ENCODE measurements at regions not wholly inside any gene's neighbourhood (a gene's known extent, or its start where the extent isn't known, plus 50 kb on each side); places are given as distances from the start of the nearest gene placed in this dataset.

DNA sequence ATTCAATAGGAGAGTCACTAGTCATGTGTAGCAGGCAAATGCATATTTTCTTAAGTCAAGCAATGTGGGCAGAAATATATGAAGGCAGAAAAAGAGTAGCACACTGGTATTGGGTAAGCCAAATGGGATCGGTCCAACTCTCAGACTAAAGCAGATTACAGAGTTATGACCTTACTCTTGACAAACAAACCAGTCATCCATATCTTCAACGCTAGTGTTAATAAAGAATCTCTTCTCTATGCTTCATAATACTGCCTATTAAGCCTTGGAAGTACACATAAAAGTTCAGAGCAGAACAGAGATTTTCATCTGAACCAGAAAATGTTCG lies 320.2 kb upstream of the JARID2 start:
- ChIA-PET POLR2A (no interaction called here), CTCF (no interaction called here)
- no peaks in the 10 kb centered on the region for H3K36me3 Mint-ChIP-seq
- peaks cover 55% of the 10 kb centered on the region for H3K4me1 Mint-ChIP-seq
- H3K4me3 Mint-ChIP-seq = no peak overlapping the region
- no peaks in the 10 kb centered on the region for H3K9me3 Mint-ChIP-seq
- DNase-seq (ENCODE audit: low spot score) (no peak), ATAC-seq (no peak)
- H3K27me3 Mint-ChIP-seq (ENCODE audit: low read depth) = no peaks in the 10 kb centered on the region
- TF ChIP-seq, protein P1, sequence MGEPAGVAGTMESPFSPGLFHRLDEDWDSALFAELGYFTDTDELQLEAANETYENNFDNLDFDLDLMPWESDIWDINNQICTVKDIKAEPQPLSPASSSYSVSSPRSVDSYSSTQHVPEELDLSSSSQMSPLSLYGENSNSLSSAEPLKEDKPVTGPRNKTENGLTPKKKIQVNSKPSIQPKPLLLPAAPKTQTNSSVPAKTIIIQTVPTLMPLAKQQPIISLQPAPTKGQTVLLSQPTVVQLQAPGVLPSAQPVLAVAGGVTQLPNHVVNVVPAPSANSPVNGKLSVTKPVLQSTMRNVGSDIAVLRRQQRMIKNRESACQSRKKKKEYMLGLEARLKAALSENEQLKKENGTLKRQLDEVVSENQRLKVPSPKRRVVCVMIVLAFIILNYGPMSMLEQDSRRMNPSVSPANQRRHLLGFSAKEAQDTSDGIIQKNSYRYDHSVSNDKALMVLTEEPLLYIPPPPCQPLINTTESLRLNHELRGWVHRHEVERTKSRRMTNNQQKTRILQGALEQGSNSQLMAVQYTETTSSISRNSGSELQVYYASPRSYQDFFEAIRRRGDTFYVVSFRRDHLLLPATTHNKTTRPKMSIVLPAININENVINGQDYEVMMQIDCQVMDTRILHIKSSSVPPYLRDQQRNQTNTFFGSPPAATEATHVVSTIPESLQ (CRISPR knock-in tag; IDR thresholded peaks at IDR 0.05) = no peak
- TF ChIP-seq, protein P2, sequence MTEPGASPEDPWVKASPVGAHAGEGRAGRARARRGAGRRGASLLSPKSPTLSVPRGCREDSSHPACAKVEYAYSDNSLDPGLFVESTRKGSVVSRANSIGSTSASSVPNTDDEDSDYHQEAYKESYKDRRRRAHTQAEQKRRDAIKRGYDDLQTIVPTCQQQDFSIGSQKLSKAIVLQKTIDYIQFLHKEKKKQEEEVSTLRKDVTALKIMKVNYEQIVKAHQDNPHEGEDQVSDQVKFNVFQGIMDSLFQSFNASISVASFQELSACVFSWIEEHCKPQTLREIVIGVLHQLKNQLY (CRISPR knock-in tag; IDR thresholded peaks at IDR 0.05) = no peak
- TF ChIP-seq TP53 (CRISPR knock-in tag; IDR thresholded peaks at IDR 0.05) (no peak), JUN (CRISPR knock-in tag; IDR thresholded peaks at IDR 0.05) (no peak), ZNF425 (CRISPR knock-in tag; conservative IDR thresholded peaks at IDR 0.05) (no peak), MYBL2 (CRISPR knock-in tag; IDR thresholded peaks at IDR 0.05) (no peak), ZBTB43 (CRISPR knock-in tag; IDR thresholded peaks at IDR 0.05) (no peak), NFATC4 (CRISPR knock-in tag; IDR thresholded peaks at IDR 0.05) (no peak), NFE2L1 (CRISPR knock-in tag; IDR thresholded peaks at IDR 0.05) (no peak), ESRRA (CRISPR knock-in tag; IDR thresholded peaks at IDR 0.05; ENCODE audit: borderline replicate concordance) (no peak), STAT6 (CRISPR knock-in tag; conservative IDR thresholded peaks at IDR 0.05; ENCODE audit: low read depth) (no peak), SMAD4 (CRISPR knock-in tag; IDR thresholded peaks at IDR 0.05) (no peak), ZNF232 (CRISPR knock-in tag; IDR thresholded peaks at IDR 0.05) (no peak)
- TF ChIP-seq, protein P3, sequence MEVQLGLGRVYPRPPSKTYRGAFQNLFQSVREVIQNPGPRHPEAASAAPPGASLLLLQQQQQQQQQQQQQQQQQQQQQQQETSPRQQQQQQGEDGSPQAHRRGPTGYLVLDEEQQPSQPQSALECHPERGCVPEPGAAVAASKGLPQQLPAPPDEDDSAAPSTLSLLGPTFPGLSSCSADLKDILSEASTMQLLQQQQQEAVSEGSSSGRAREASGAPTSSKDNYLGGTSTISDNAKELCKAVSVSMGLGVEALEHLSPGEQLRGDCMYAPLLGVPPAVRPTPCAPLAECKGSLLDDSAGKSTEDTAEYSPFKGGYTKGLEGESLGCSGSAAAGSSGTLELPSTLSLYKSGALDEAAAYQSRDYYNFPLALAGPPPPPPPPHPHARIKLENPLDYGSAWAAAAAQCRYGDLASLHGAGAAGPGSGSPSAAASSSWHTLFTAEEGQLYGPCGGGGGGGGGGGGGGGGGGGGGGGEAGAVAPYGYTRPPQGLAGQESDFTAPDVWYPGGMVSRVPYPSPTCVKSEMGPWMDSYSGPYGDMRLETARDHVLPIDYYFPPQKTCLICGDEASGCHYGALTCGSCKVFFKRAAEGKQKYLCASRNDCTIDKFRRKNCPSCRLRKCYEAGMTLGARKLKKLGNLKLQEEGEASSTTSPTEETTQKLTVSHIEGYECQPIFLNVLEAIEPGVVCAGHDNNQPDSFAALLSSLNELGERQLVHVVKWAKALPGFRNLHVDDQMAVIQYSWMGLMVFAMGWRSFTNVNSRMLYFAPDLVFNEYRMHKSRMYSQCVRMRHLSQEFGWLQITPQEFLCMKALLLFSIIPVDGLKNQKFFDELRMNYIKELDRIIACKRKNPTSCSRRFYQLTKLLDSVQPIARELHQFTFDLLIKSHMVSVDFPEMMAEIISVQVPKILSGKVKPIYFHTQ (CRISPR knock-in tag; IDR thresholded peaks at IDR 0.05) = no peak
- no peak overlapping the region for H3K27ac Mint-ChIP-seq

GRCh38 chr6:14927398-14927797 lies 318.5 kb upstream of the JARID2 start:
- Mint-ChIP-seq H3K36me3 (no peaks in the 10 kb centered on the region), H3K4me1 (peaks cover 40% of the 10 kb centered on the region), H3K9me3 (no peaks in the 10 kb centered on the region), H3K4me3 (no peak overlapping the region), H3K27ac (no peak overlapping the region), H3K27me3 (ENCODE audit: low read depth) (no peaks in the 10 kb centered on the region)
- POLR2A ChIA-PET = no interaction called here
- CTCF ChIA-PET = no interaction called here
- DNase-seq (ENCODE audit: low spot score) (no peak), ATAC-seq (no peak)
- no peak for TF ChIP-seq HMGXB4 (CRISPR knock-in tag; IDR thresholded peaks at IDR 0.05)
- no peak for TF ChIP-seq SP1 (CRISPR knock-in tag; conservative IDR thresholded peaks at IDR 0.05)
- TF ChIP-seq ZMAT4 (CRISPR knock-in tag; IDR thresholded peaks at IDR 0.05) = no peak
- TF ChIP-seq SMAD3 (CRISPR knock-in tag; IDR thresholded peaks at IDR 0.05; ENCODE audit: borderline replicate concordance) = no peak
- TF ChIP-seq EMX1 (CRISPR knock-in tag; IDR thresholded peaks at IDR 0.05) = no peak
- no peak for TF ChIP-seq ZNF232 (CRISPR knock-in tag; IDR thresholded peaks at IDR 0.05)
- no peak for TF ChIP-seq ATF1 (CRISPR knock-in tag; IDR thresholded peaks at IDR 0.05)
- TF ChIP-seq MXD4 (CRISPR knock-in tag; IDR thresholded peaks at IDR 0.05; ENCODE audit: borderline replicate concordance) = no peak
